SKM-1 treated with dmso at 0.1 percent for 144 hours (cell line): ENCODE measurements at regions not wholly inside any gene's neighbourhood (a gene's known extent, or its start where the extent isn't known, plus 50 kb on each side); places are given as distances from the start of the nearest gene placed in this dataset.

ENCODE experiments used
- DNase-seq: peaks from one replicate; lab custom pipeline; 2025; ENCODE audit not compliant: unreplicated experiment; lab: John Stamatoyannopoulos, UW

DNA sequence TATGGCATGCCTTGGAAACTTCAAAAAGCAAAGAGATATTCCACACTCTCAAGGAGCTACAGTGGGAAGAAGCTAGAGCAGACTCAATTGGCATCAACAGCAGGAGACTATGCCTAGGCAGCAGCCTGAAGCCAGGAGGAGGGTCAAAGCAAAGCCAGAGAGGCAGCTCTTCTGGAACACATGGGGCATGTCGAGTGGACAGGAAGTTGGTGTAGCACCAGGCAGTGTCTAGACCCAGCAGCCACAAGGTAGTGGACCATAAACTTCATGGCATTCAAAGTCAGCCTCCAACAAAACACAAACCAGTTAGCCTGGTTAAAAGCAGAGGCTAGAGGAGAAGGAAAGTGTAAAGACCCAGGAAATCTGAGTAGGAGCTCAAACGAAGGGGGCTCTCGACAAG lies 311.2 kb upstream of the PKDCC start:
- DNase-seq: no peak

DNA sequence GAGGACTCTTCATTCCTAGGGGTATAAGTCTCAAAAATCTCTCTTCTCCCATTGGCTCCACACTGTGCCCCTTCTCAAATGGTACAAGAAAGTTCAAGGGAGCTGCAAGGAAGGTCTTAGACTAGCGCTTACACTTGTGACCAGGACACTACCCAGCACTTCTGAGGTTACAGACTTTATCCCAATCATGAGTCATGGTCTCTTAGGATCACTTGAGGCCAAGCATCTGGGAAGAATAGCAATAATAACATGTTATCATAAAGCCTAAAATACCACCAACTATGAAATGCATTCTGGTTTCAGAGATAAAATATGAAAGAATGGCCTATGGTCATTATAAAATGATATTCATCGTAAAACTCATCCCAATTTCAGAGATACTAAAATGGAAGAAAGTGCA lies 309.9 kb upstream of the PKDCC start:
- no peak for DNase-seq

- DNase-seq: no peak
Measured at GRCh38 chr2:41741951-41742595, 305.7 kb upstream of the PKDCC start.

GRCh38 chr2:41743324-41743723 lies 304.5 kb upstream of the PKDCC start:
- DNase-seq: no peak

- DNase-seq: no peak
Measured at GRCh38 chr2:41750829-41751228, 297.0 kb upstream of the PKDCC start.

DNA sequence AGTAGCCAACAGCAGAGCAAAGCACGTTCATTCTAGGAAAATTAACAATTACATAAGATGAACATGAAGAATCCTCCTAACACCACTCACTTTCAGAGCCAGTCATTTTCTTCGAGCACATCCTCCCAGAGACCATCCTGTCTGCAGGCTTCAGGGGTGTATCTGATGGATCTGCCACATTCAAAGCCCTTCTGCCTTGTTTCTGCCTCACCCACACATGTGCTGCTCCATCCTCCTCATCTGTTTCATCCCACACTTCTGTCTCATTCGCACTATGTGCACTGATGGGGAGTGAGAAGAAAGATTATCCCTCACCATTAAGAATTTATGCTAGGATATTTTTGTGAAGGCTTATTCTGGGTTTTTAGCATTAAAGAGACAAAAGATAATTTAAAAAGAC lies 287.9 kb upstream of the PKDCC start:
- no peak for DNase-seq

DNA sequence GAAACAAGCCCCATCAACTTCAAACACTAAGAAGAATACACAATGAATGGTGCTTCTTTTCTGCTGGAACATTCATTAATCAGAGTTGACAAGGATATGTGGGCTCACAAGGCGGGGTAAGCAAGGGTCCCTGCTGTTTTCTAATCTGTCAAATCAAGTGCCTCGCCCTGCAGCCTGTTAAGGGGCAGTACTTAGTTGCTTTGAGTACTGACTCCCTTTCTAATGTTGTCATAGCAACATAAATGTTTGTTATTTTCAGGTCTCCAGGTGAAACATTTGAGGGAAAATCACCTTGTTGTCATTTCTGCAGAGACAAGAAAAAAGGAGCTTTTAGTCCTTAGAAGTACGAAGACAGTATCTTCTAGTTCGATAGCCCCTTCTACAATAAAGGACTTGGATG lies 284.7 kb upstream of the PKDCC start:
- DNase-seq: no peak

DNA sequence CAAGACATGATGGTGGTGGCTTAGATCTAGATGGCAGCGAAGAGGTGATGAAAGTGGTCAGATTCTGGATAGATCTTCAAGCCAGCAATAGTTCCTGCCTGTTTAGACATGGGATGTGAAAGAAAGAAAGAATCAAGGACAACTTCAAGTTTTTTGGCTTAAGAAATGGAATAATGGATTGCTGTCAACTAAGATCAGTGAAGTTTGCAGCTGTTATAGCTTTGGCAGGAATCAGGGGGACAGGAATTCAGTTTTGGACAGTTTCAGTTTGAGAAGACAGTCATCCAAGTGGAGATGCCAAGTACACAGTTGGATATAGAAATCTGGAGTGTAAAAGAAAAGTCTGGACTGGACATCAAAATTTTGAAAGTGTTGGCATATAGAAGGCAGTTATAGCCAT lies 283.7 kb upstream of the PKDCC start:
- DNase-seq: no peak

- DNase-seq: no peak
Measured at GRCh38 chr2:41764919-41765318, 282.9 kb upstream of the PKDCC start.

GRCh38 chr2:41768310-41768709 lies 279.5 kb upstream of the PKDCC start:
- no peak for DNase-seq

GRCh38 chr2:41771710-41772109 lies 276.1 kb upstream of the PKDCC start:
- no peak for DNase-seq

DNA sequence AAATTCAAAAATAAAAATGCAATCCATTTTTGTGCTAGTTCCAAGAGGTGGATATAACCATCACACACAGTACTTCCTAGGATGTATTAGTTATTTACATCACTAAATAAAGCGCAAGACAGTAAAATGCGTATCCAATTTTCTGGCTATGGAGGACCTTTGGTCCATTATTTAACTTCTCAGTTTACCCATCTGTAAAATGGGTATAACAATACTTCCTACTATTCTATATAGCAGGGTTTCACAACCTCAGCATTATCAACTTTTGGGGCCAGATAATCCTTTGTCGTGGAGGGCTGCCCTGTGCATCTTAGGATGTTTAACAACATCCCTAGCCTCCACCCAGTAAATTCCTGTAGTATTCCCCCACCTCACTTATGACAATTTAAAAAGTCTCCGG lies 275.1 kb upstream of the PKDCC start:
- DNase-seq: no peak

GRCh38 chr2:41774011-41774605 lies 273.7 kb upstream of the PKDCC start:
- no peak for DNase-seq

DNA sequence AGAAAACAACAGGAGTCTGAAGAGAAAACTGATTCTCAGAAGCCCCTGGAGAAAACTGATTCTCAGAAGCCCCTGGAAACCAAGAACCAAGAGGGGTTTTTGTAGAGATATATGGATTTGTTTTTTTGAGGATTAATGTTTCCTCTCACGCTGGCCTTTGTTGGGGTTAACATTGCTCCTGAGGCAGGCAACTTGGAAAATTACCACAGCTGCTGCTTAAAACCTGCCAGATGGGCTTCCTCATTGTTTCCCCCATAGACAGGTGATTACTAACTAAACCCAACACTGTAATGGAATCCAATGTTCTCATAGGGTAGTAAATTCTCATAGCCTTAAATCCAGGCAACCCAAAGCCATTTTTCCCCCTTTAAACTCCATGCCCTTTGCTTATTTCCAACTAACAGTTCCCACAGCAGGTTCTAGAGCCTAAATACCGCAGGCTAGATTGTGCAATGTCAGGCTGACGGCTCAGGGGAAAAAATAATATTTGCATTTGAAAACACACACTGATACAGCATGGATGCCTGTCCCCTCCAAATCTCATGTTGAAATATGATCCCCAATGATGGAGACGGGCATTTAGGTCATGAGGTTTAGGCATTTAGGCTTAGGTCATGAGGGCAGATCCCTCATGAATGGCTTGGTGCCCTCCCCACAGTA lies 272.3 kb upstream of the PKDCC start:
- no peak for DNase-seq

- DNase-seq: no peak
Measured at GRCh38 chr2:41779888-41780287, 267.9 kb upstream of the PKDCC start.

GRCh38 chr2:41782306-41783158 lies 265.3 kb upstream of the PKDCC start:
- DNase-seq: peak; percentile 22

DNA sequence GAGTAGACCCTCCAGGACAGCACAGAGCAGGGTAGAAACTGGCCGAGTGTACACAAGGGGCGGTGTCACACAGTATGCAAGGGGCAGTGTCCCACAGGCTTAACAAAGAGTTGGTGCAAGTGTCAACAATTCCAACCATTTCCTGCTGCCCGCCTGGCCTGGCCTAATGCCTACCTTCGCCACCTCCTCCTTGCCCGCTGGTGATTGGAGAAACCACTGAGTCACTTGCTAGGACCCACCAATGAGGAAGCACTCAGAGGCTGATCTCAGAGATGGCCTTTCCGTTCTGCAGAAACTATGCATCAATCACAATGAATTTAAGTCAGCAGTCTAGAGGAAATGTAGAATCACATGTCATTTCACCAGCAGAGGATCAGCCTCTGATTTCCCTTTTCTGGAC lies 263.3 kb upstream of the PKDCC start:
- DNase-seq: no peak

GRCh38 chr2:41785251-41786022 lies 262.4 kb upstream of the PKDCC start:
- no peak for DNase-seq

GRCh38 chr2:41791523-41791922 lies 256.3 kb upstream of the PKDCC start:
- DNase-seq: no peak

DNA sequence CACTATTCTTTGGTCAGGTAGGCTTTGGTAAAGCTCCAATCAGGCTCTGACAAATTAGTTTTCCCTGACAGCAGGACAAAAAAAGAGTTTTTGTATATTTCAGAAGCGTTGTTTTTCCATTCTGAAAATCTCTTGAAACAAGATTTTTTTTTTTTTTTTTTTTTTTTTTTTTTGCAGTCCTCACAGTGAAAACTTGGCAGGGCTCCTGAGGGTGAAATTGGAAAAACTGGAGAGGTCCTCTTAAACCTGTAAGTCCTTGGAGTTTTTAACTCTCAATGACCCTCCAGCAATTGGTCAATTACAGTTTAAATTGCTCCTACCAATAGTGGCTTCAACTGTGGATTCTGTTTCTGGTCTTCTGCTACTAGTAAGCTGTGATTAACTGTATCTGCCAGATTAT lies 244.5 kb upstream of the PKDCC start:
- no peak for DNase-seq

GRCh38 chr2:41806286-41806685 lies 241.5 kb upstream of the PKDCC start:
- DNase-seq: no peak
